Bone marrow (tissue), 2 donors: ENCODE measurements at regions not wholly inside any gene's neighbourhood (a gene's known extent, or its start where the extent isn't known, plus 50 kb on each side); places are given as distances from the start of the nearest gene placed in this dataset.
"Not testable (repeated sequence)": the region's sequence is repeated elsewhere in the genome, so short reads cannot be mapped to it uniquely, and the experiment has no call there.

Experiments
- DNase-seq, 2 donors: peaks; one replicate each; lab custom pipeline; 2025; lab: John Stamatoyannopoulos, UW

DNA sequence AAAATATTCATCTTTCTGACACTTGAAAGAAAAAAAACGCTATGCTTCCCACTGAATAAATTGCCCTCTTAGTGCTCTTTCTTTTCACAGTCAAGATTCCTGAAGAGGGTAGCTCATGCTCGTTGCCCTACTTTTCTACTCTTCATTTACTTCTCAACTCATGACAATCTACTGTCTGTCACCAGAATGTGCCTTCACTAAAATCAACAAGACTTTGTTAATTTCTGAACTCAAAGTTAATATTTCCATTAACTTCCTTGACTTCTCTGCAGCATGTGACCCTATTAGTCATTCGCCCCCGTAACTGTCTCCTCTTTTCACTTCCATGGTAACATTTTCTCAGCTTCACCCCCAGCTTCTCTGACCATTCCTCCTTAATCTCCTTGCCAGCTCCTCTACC lies 98.9 kb upstream of the MAPRE2 start:
- no peak for DNase-seq

DNA sequence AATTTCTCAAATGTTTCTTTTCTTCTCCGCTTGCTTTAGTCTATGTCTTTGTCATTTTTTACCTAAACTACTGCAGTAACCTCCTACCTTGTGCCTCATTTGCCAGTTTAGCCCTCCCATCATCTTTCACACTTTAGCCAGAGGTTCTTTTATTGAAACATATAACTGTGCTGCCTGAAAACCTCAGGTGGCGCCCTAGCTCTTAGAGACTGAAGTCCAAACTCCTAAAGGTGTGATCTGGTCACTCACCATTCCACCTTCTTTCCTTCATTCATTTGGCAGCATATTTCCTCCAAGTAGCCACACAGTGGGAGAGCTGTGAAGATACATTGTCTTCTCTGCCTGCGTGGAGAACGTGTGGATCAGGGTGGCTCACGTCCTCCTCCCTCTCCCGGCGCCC lies 98.2 kb upstream of the MAPRE2 start:
- DNase-seq = no peak

DNA sequence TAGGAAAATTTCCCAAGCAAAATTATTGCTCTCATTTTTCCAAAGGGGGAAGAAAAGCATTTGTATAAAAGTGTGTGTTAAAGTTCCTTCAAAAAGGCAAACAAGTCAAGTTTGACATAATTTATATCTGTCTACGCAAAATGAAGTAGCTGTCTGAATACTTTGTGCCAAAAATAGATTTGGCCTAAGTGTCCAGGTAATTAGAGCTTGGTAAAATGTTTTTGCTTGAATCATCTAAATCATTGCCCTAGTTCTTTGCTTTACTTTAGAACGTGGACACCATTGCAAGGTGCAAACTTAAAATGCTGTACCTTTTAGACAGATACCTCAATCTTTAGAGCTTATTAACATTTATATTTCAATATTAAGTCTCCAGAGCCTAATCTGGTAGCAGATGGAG lies 97.6 kb upstream of the MAPRE2 start:
- no peak for DNase-seq

DNA sequence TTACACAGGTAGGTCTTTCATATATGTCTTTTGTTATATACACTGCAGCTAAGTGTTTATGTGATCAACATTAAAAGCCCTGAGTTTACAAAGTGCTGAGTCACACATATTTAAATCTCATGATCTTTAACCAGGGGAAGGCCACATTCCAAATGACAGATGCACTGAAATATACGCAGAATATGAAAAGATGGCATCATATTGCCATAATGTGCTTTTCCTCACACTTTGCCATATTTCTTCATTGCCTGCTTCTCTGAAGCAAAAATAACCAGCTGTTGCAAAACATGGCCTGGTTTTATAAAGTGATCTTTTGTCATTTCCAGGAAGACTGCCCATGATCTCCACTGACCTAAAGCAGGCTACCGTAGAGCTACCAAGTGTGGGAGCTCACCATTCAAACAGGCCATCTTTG lies 93.5 kb upstream of the MAPRE2 start:
- DNase-seq = no peak

DNA sequence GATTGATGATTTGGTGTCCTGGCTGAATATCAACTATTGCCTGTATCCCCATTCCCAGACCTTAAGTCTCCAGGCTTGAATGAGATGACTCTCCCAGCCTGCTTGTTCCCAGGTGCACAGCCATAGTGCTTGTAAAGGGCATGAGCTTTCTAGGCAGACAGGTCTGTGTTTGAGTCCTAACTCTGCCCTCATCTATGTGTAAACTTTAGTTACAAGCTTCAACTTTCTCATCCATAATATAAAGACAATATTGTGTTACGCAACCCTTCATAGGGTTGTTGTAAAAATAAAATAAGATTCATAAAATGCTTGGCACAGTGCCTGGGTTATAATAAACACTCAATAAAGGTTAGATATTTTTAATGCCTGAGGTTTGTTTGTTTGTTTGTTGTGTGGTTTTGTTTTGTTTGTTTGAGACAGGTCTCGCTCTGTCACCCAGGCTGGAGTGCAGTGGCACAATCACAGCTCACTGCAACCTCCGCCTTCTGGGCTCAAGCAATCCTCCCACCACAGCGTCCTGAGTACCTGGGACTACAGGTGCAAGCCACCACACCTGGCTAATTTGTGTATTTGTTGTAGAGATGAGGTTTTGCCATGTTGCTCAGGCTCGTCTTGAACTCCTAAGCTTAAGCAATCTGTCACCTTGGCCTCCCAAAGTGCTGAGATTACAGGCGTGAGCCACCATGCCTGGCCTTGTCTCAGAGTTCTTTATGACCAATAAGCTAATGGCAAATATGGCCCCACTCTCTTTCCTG lies 89.4 kb upstream of the MAPRE2 start:
- DNase-seq = no peak

DNA sequence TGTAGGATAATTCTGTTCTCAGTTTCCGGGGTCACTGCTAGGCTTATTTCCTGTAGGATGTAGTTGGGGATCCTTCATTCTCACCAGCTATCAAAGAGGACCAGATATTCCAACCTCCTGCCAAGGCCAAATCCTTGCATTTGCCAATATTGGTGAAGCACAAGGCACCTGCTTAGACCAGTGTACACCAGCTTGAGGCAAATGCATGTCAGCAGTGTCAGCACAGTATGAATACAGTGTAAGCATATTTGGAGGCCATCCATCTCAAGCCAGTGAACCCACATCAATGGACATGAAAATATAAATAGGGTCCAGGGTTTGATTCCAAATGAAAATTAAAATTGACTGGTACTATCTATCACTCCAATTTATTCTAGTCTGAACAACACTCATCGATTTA lies 88.0 kb upstream of the MAPRE2 start:
- DNase-seq = no peak

DNA sequence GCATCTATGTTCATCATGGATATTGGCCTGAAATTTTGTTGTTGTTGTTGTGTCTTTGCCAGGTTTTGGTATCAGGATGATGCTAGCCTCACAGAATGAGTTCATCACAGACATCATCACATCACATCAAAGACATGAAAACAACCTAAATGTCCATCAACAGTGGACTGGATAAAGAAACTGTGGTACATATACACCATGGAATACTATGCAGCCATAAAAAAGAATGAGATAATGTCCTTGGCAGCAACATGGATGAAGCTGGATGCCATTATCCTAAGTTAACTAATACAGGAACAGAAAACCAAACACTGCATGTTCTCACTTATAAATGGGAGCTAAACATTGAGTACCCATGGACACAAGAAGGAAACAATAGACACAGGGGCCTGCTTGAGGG lies 85.7 kb upstream of the MAPRE2 start:
- not testable (repeated sequence) for DNase-seq

DNA sequence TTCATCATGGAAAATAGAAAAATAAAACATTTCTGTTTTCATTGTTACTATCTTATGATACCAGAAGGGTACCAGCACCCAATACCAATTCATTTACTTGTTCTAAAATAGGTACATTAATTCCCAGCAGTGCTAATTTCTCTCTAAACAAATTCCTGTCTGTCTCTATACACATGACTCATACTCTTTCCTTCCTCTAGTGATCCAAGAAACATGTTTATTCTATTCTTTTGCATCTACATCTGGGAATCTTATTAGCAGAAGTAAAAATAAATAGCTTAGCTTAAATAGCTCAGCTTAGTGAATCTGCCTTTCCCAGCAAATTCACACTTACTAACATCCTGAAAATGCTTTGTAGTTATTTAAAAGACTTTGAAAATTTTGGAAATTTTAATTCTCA lies 84.5 kb upstream of the MAPRE2 start:
- no peak for DNase-seq

DNA sequence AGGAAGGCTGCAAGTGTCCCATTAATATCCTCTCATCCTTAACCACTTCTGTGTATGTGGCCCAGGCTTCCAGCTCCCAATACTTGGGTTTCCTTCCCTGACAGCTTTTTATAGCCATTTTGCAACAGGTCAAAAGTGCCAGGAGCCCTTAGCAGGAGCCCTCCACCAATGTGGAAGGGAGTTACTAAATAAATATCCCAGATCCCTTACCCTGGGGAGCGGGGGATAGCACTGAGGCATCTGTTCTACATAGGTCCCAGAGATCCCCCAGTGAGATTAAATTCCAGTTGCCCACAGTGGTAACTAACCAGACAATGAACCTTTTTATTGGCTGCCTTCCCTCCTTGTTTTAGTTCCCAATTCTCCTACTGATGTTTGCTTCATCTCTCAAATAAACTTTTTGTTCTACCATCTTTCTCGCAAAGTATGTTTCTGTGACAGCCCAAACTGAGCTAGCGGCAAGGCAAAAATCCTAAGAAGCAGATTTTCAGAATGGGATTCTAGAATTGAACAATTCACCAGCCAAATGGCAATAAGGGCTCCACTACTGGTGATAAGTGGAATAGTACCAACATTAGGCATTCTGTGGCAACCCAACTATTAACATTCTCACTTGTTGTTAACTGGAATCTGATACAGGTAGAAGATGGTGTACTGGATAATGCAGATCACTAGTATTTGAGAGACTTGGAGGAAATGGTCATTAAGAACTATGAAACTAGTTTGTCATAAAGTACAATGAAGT lies 83.9 kb upstream of the MAPRE2 start:
- DNase-seq = no peak

DNA sequence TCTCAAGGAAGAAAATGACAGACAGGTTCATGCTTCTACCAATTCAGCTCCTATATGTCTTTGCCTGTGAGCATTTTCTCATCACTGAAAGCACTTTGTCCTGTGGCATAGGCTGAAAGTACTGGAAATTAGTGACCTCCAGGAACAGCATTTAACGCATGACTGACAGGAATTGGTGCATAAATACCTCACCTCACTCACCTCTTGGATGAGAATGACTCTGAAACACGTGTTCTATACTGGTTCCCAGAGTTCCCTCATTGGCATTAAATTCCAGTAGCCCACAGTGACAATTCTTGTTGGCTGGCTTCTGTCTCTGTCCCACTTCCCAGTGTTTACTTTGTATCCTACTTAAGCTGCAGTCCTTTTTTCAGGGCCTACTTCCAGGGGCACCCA lies 83.4 kb upstream of the MAPRE2 start:
- DNase-seq = no peak

DNA sequence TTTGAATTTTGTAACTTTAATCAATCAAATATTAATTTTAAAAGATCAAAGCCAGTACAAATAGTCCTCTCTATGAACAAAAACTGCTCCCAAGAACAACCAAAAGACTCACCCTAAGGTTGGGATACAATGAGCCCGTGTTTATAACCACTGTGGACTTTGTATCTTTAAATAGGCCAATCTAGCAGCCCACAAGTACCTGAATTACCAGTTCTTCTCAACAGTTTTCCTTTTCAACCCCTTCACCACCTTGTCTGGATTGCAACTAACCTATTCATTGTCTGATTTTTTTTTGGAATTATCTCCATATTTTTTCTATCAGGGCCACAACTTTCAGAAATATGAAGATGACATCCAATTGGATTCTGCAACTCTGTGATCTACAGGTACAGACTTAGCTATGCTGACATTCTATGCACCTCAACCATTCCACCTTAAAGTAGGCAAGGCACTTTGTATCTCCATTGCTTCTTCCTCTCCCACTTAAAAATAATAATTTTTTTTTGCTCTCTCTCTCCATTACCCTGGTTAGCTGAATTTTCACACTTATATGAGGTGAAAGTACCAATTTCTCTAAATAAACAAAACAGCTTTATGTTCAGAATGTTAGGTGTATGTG lies 81.9 kb upstream of the MAPRE2 start:
- DNase-seq = no peak

DNA sequence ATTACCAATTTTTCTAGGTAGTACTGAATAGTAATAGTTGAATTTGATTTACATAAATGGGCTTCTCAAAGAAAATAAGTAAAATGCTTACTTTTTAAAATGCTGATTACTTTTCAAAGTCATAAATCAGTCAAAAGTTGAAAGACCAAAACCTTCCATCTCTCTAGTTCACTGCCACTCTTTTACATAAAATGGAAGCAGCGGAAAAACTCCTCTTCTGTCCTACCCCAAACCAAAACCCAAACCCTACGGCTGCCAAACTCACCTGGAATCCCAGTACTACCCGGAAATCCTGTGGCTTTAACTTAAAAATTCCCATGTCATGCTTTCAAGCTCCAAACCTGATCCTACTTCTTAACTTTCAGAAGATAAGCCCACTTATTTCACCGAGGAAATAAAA lies 81.2 kb upstream of the MAPRE2 start:
- no peak for DNase-seq

DNA sequence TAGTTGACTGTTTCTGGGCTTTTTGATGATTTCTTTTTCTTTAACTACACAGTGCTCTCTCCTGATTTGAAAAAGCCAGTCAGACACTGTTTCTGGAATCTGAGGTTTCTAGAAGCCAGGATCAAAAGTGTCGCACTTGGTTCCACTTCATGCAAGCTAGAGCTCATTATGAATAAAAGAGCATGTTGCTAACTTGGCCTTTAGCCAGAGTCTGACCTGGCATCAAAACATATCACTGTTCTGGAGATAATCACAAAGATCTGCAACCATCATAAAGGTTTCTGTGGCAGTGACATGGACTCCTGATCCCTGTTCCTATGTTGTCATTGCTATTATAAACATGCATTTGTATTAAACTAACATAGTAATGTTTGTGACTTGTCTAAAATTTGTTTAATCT lies 76.1 kb upstream of the MAPRE2 start:
- no peak for DNase-seq

DNA sequence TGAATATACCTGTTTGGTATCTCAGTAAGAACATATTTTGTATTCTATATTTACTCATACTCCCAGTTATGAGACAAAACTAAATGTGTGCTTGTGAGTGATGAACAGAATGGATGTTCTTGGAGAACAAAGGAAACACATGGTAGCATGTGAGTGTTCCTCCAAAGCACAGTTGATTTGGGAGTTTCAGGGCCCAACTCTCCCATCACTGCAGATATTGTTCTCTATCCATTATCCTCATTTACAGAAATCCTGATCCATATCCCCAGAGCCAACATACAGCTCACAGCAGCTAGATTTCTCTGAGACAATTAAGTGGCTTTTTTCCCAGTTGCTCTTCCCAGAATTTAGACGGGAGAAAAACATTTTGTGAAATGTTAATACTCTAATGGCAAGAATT lies 75.6 kb upstream of the MAPRE2 start:
- no peak for DNase-seq

DNA sequence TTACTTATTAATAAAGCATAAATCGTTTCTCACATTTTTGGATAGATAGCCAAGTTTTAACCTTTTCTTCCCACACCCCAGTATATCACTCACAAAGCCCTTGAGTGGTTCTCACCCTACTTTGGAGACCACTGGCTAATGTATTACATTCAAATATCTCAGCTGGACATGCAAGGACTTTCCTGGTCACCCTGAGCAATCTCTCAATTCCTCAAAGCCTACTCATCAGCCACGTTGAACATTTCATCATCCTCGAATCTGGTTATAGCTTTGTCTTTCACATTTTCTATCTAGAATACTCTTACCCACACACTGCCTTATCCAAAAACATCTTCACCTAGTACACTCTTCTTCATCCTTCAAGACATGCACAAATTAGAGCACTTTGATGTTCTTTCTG lies 71.1 kb upstream of the MAPRE2 start:
- DNase-seq = no peak

DNA sequence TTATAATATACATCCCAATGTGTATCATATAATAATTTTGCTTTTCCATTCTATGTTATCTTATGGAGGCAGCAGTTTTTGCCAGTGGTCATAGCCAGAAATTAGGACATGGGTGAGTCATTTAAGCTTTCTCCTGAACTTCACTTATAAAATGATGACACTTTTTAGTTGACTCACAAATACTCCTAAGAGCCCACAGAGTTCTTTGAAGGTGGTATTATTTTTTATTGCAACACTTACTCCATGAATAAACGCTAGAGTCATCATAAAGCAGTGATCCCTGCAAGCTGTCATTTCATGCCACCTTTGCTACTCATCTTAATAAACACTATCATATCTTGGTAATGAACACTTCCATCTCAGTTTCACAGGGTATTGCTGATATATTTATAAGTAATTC lies 69.9 kb upstream of the MAPRE2 start:
- no peak for DNase-seq

DNA sequence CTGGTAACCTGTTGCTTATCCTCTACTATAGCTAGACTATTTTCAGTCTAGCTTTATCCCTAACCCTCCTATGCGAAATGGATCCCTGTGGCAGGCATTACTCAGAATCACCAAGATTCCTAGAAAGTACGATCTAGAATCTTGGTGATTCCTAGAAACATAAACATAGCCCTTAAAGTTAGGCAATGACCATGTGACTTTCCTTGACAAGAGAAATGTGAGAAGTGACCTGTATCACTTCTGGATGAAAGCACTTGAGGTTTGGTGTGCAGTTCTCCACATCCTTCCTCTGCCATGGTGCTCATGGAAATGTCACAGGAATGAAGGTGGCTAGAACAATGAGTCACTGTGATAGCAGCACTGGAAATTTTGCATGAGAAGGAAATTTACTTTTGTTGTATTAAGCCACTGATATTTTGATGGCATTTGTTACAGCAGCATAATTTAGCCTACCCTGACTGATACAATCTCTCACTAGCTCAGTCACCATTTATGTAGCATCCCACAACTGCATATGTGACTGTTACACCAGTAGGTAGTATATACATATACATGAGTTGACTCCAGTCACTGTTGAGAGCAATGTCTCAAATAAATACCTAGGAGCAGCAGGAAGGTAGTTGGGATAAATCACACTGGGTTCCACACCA lies 68.3 kb upstream of the MAPRE2 start:
- DNase-seq = no peak

DNA sequence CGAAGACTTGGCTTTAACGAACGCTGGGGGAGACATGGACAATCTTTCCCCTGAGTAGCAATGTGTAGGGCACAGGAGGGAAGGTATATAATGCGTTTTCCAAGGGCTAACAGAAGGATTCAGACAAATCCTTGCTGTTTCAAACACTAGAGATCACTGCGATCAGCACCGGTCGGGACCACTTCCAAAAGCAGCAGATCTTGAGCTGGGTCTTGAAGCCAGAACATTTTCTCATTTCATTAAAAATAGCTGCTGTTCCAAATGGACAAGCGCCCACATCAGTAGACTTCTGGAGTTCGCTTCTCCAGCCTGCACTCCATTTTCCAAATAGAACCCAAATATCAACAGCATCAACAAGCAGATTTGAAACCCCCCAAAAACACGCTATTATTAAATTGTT lies 65.1 kb upstream of the MAPRE2 start:
- DNase-seq = no peak

DNA sequence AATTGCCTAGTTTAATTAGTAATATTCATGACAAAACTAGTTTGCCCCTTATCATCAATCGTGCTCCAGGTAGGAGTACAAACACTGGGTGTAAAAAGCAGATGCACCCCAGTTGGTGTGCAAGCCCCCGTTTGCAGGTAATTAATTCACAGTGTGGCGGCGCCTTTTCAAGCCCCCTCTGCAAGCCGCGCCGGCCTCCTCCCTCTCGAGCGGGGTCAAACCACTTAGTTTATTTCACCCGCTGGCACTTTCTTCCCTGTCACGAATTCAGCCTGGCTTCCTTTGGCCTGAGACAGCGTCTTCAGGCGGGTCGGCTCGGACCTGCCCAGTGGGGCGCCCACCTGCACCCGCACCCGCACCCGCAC lies 64.7 kb upstream of the MAPRE2 start:
- DNase-seq = no peak

DNA sequence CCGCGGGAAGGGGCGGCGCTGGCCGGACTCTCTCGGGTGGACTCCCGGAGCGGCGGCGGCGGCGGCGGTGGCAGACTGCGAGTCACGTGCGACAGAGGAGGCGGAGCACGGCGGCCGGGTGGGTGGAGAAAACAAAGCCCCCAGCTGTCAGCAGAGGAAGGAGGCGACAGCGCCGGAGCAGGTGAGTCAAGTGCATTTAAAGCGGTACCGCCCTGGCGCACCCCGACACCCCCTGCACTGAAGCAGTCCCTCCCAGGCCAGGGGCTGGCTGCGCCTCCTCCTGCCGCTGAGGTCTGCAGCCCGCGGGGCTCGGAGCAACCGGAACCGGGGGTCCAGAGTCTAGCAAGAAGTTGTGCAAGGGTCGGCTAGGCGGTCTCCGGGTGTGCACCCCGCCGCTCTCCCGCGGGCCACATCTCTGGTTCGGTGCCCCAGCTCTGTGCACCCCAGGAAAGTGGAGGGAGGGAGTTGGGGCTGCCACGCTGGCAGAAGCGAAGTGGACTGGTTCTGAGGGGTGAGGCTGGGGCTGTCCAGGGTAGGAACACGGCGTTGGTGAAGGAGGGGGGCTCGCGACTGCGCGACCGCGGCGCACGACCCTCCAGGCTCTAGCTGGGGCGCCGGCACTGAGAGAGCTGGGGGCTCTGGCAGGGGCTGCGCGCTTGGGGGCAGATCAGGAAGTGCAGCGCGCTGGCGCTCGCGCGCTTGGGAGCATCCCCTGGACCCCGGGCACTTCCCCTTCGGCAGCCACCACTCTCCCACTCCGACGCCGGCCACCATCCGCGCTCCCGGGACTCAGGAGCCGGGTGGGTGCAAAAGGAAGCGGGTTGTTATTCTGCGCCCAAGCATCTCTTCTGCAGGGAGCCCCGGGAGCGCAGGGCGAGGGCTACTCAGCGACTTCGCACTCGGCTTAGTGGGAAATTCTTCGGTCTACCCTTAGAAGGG lies 64.0 kb upstream of the MAPRE2 start:
- DNase-seq = peak; percentile 41 to 45

DNA sequence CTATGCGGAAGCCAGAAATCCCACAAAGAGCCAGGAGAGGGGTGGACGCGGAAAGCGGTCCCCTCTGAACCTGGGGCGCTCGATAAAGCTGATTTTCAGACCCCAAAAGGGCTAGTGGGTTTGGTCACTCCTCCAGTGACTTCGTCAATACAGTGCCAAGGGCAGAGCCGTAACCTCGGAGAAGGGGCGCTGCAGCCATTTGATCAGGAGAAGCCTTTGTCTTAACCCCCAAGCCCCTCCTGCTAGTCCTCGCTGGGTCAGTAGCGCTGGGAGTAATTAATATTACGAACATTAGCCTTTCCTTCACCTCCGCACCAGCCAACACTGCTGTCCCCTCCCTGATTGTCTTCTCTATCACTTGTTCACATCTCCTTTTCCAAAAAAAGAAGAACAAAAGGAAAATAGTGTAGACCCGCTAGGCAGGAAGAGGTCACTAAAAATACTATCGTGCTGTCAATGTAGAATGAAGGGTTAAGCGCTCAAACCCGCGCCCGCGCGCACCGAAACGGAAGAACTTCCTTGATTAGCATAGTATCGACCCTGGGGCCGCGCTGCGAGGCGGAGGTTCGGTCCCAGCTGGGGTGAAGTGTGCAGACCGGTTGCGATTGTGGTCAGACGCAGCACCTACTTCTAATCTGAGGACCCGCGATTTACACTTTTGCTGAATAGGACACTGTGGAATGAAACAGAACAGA lies 63.2 kb upstream of the MAPRE2 start:
- DNase-seq = peak in 1 of 2 donors; percentile 23
